K562 (cell line): ENCODE measurements at regions not wholly inside any gene's neighbourhood (a gene's known extent, or its start where the extent isn't known, plus 50 kb on each side); places are given as distances from the start of the nearest gene placed in this dataset.

ENCODE experiments used
- ATAC-seq: fragments of 200-7000 bp; cut with Tn5 transposase; 3 replicates; pipeline ENCODE4 v1.9.1; 2020; ENCODE audit warnings: moderate library complexity
- BruUV-seq: library from RNA; stranded (reverse); fragments of 400-500 nt; replicated peaks from 2 replicates; lab custom pipeline; 2021; lab: Mats Ljungman, UMichigan
- CTCF ChIA-PET: fragments of 300-600 bp; formaldehyde crosslinking; extraction: SDS; loops from one replicate; lab custom pipeline; 2021; ENCODE audit warnings: low intra/inter-chr PET ratio; lab: Yijun Ruan, JAX
- POLR2A ChIA-PET: fragments of 300-600, 350-650 bp; sonication (Branson Sonifier 250); formaldehyde crosslinking; extraction: SDS; loops from one replicate; lab custom pipeline; 2021; ENCODE audit warnings: antibody characterized with exemption, inconsistent platforms; lab: Yijun Ruan, JAX
- DNase-seq, 4 experiments: peaks; one replicate each; pipeline versions ENCODE4 v3.0.0 to v3.0.0-alpha.2; 2011 to 2018; ENCODE audit warnings: low spot score in 3 of 4, mixed read lengths in 3 of 4; ENCODE audit errors: extremely low read depth in 1 of 4
- FAIRE-seq: peaks from 2 replicates; lab custom pipeline; 2011; peaks lifted over from hg19 to GRCh38; lab: Jason Lieb, UNC
- H2AFZ ChIP-seq: 2 replicates; pipeline ENCODE4 v1.6.0; 2011; ENCODE audit warnings: low read depth, low read length, control low read depth, inconsistent platforms
- H3K27ac ChIP-seq: fragments of 200-600 bp; 3 replicates; pipeline ENCODE4 v1.8.0; 2011; ENCODE audit warnings: low read depth, mild to moderate bottlenecking, control low read depth, inconsistent platforms, low read length, moderate library complexity, mixed read lengths; ENCODE audit errors: extremely low read depth
- H3K27me3 ChIP-seq, 2 experiments: fragments of 300-600 bp in 1 of 2; 2 replicates in 1 of 2; 3 replicates in 1 of 2; pipeline versions ENCODE4 v1.6.0 to v1.8.0; 2011; ENCODE audit warnings: inconsistent platforms in 2 of 2, low read length in 2 of 2, mild to moderate bottlenecking in 1 of 2, mixed read lengths in 1 of 2, moderate library complexity in 1 of 2; ENCODE audit not compliant: control insufficient read depth in 2 of 2, insufficient read depth in 2 of 2
- H3K36me3 ChIP-seq: fragments of 300-600 bp; 3 replicates; pipeline ENCODE4 v1.8.0; 2011; ENCODE audit warnings: mild to moderate bottlenecking, low read length, inconsistent platforms; ENCODE audit not compliant: control insufficient read depth, insufficient read depth
- H3K4me1 ChIP-seq, 2 experiments: fragments of 200-600 bp in 1 of 2; replicated peaks in 1 of 2; 2 replicates in 1 of 2; 3 replicates in 1 of 2; pipeline versions ENCODE4 v1.5.1 to v1.8.0; 2011; ENCODE audit warnings: inconsistent platforms in 2 of 2, low read length in 2 of 2, mild to moderate bottlenecking in 1 of 2, mixed read lengths in 1 of 2, moderate library complexity in 1 of 2; ENCODE audit not compliant: control insufficient read depth in 2 of 2, insufficient read depth in 2 of 2
- H3K4me2 ChIP-seq: 2 replicates; pipeline ENCODE4 v1.6.1; 2011; ENCODE audit warnings: low read length, control low read depth, inconsistent platforms, mixed read lengths; ENCODE audit not compliant: insufficient read depth
- H3K4me3 ChIP-seq: fragments of 200-600 bp; sonication (generic), shearing (Covaris generic); 2 replicates; pipeline ENCODE4 v1.5.1; 2016; ENCODE audit warnings: control low read depth, inconsistent platforms
- H3K79me2 ChIP-seq: fragments of 200-600 bp; 3 replicates; pipeline ENCODE4 v1.8.0; 2011; ENCODE audit warnings: low read length, inconsistent platforms; ENCODE audit not compliant: control insufficient read depth, insufficient read depth
- H3K9ac ChIP-seq, 2 experiments: 2 replicates each; pipeline versions ENCODE4 v1.6.0 to v1.6.1; 2011; ENCODE audit warnings: low read depth in 2 of 2, low read length in 2 of 2, control low read depth in 1 of 2, inconsistent platforms in 1 of 2, mild to moderate bottlenecking in 1 of 2, mixed read lengths in 1 of 2; ENCODE audit not compliant: insufficient read depth in 1 of 2
- H3K9me1 ChIP-seq: one replicate; pipeline ENCODE4 v1.6.0; 2011; ENCODE audit warnings: inconsistent platforms, mild to moderate bottlenecking, low read length, moderate library complexity; ENCODE audit not compliant: control insufficient read depth, insufficient read depth
- H3K9me3 ChIP-seq: replicated peaks from 2 replicates; pipeline ENCODE4 v1.5.1; 2011; ENCODE audit warnings: low read depth, low read length, inconsistent platforms; ENCODE audit not compliant: control insufficient read depth, insufficient read depth
- H4K20me1 ChIP-seq: replicated peaks from 2 replicates; pipeline ENCODE4 v1.6.1; 2011; ENCODE audit warnings: low read length, inconsistent platforms, mixed read lengths; ENCODE audit not compliant: control insufficient read depth, insufficient read depth
- BCL6 ChIP-seq: fragments of 250-450 bp; sonication (Bioruptor Pico); IDR thresholded peaks from 2 replicates; pipeline ENCODE4 v1.4.0; 2020
- BHLHE40 ChIP-seq: IDR thresholded peaks from 2 replicates; pipeline ENCODE4 v1.6.1; 2011; ENCODE audit warnings: low read length, improper control_type of control experiment
- HCFC1 ChIP-seq: IDR thresholded peaks from 2 replicates; pipeline ENCODE4 v1.6.1; 2012; ENCODE audit warnings: low read depth, low read length, improper control_type of control experiment
- HDAC3 ChIP-seq: fragments of 450-650 bp; IDR thresholded peaks from 2 replicates; pipeline ENCODE4 v1.6.1; 2018; ENCODE audit warnings: borderline replicate concordance, mild to moderate bottlenecking, moderate library complexity; ENCODE audit not compliant: partially characterized antibody
- HSF4 ChIP-seq: fragments of 250-450 bp; sonication (Bioruptor Pico); IDR thresholded peaks from 2 replicates; pipeline ENCODE4 v2.1.2; 2022; ENCODE audit warnings: mild to moderate bottlenecking, moderate library complexity, borderline replicate concordance
- LARP7 ChIP-seq: fragments of 450-650 bp; IDR thresholded peaks from 2 replicates; pipeline ENCODE4 v1.6.1; 2016
- MAFG ChIP-seq: fragments of 450-650 bp; conservative IDR thresholded peaks from 2 replicates; pipeline ENCODE4 v1.6.1; 2016; ENCODE audit warnings: missing genetic modification characterization, missing compliant biosample characterization
- MYBL2 ChIP-seq, 2 experiments: fragments of 450-650 bp in 1 of 2; sonication (generic) in 1 of 2; formaldehyde crosslinking in 1 of 2; IDR thresholded peaks; 2 replicates each; pipeline versions ENCODE4 v1.6.1 to v1.8.1; 2017 to 2022; ENCODE audit warnings: borderline replicate concordance in 1 of 2, inconsistent platforms in 1 of 2, low read depth in 1 of 2, mild to moderate bottlenecking in 1 of 2, missing genetic modification reagents in 1 of 2, moderate library complexity in 1 of 2
- RNF2 ChIP-seq: sonication (generic); IDR thresholded peaks from 2 replicates; pipeline ENCODE4 v1.6.1; 2016
- SMARCC2 ChIP-seq: fragments of 450-650 bp; IDR thresholded peaks from 2 replicates; pipeline ENCODE4 v1.6.1; 2017; ENCODE audit warnings: antibody characterized with exemption, moderate library complexity, mild to moderate bottlenecking, low read depth
- TAF15 ChIP-seq: fragments of 200-400 bp; formaldehyde crosslinking; IDR thresholded peaks from 2 replicates; pipeline ENCODE4 v1.6.1; 2017; ENCODE audit warnings: mild to moderate bottlenecking, low read depth, low read length, moderate library complexity
- ZBTB11 ChIP-seq, 3 experiments: fragments of 200-800 bp in 1 of 3; fragments of 250-450 bp in 1 of 3; fragments of 450-650 bp in 1 of 3; sonication (Bioruptor Pico) in 1 of 3; sonication (Bioruptor generic) in 1 of 3; formaldehyde crosslinking in 1 of 3; IDR thresholded peaks; 2 replicates each; pipeline versions ENCODE4 v1.6.1 to v1.8.0; 2016 to 2022; ENCODE audit warnings: mild to moderate bottlenecking in 2 of 3, missing genetic modification characterization in 2 of 3, missing compliant biosample characterization in 1 of 3, moderate library complexity in 1 of 3
- ZBTB9 ChIP-seq: fragments of 450-650 bp; formaldehyde crosslinking; IDR thresholded peaks from 2 replicates; pipeline ENCODE4 v1.4.0; 2020; ENCODE audit warnings: mild to moderate bottlenecking, moderate library complexity
- ZNF134 ChIP-seq: fragments of 250-450 bp; sonication (Bioruptor Pico); conservative IDR thresholded peaks from 2 replicates; pipeline ENCODE4 v1.4.0; 2020
- ZNF212 ChIP-seq: fragments of 450-650 bp; formaldehyde crosslinking; IDR thresholded peaks from 2 replicates; pipeline ENCODE4 v1.4.0; 2020; ENCODE audit warnings: mild to moderate bottlenecking
- ZNF408 ChIP-seq: fragments of 250-450 bp; sonication (Bioruptor Pico); IDR thresholded peaks from 2 replicates; pipeline ENCODE4 v1.4.0; 2020; ENCODE audit warnings: low read depth, mild to moderate bottlenecking, moderate library complexity
- ZNF507 ChIP-seq: conservative IDR thresholded peaks from 2 replicates; pipeline ENCODE4 v1.6.1; 2017; ENCODE audit warnings: missing genetic modification characterization, missing compliant biosample characterization
- ZNF75A ChIP-seq: fragments of 450-650 bp; formaldehyde crosslinking; IDR thresholded peaks from 2 replicates; pipeline ENCODE4 v1.4.0; 2020; ENCODE audit warnings: mild to moderate bottlenecking
- WGBS: fragments of 100-300 bp; shearing (Covaris generic); methylation state at CpG from one replicate; pipeline ENCODE4 v1.1.6; 2016; ENCODE audit warnings: low coverage, mixed read lengths; ENCODE audit not compliant: insufficient coverage; ENCODE audit errors: missing lambda C conversion rate; 5-methylcytosine and 5-hydroxymethylcytosine counted together
- in situ Hi-C: fragments of 300-500 bp; cut with MboI; formaldehyde crosslinking; loops from 4 replicates; pipeline ENCODE4 v1.15.0; 2018; ENCODE audit warnings: inconsistent platforms, mixed read lengths
- intact Hi-C: fragments of 100-400 bp; cut with micrococcal nuclease; formaldehyde crosslinking; loops from 2 replicates; pipeline ENCODE4 v1.14.2; 2022

GRCh38 chr5:142215915-142216681, 107.5 kb downstream of the NDFIP1 start:
- DNase-seq (no peak), FAIRE-seq (no peak), ATAC-seq (no peak; the same call in 2 of the 3 replicates)
- Histone ChIP-seq H3K27me3 (peaks cover 20 to 40% of the 10 kb centered on the region in 2 experiments; a peak in 4 of 5 replicates), H3K79me2 (no peaks in the 10 kb centered on the region), H2AFZ (no peak overlapping the region), H3K9me1 (peaks cover 3% of the 10 kb centered on the region), H3K27ac (no peak overlapping the region), H3K4me2 (no peak overlapping the region), H3K4me3 (no peak overlapping the region), H3K9me3 (no peaks in the 10 kb centered on the region), H3K36me3 (no peaks in the 10 kb centered on the region), H3K9ac (no peak overlapping the region), H3K4me1 (no peaks in the 10 kb centered on the region), H4K20me1 (no peaks in the 10 kb centered on the region)
- in situ Hi-C loops (no loop called here), intact Hi-C loops (no loop called here)
- 9% methylated on average over 14 of the region's 14 CpGs for WGBS
- no peak for TF ChIP-seq ZBTB11 (CRISPR knock-in tag; IDR thresholded peaks at IDR 0.05)
- TF ChIP-seq BHLHE40: no peak
- no peak for TF ChIP-seq ZNF408 (CRISPR knock-in tag)
- TF ChIP-seq ZNF507 (tag): no peak
- TF ChIP-seq HCFC1: no peak
- TF ChIP-seq MYBL2 (IDR thresholded peaks at IDR 0.05; ENCODE audit: low read depth): no peak
- no peak for TF ChIP-seq MYBL2 (CRISPR knock-in tag; IDR thresholded peaks at IDR 0.05; ENCODE audit: borderline replicate concordance)
- TF ChIP-seq HDAC3: no peak
- TF ChIP-seq ZNF134: no peak
- TF ChIP-seq LARP7: no peak
- TF ChIP-seq BCL6 (CRISPR knock-in tag): no peak
- no peak for TF ChIP-seq TAF15
- TF ChIP-seq MAFG: no peak
- TF ChIP-seq ZNF75A (CRISPR knock-in tag): no peak
- no peak for TF ChIP-seq ZBTB9 (CRISPR knock-in tag)
- no peak for TF ChIP-seq SMARCC2
- no peak for TF ChIP-seq ZNF212 (CRISPR knock-in tag)
- TF ChIP-seq HSF4 (CRISPR knock-in tag): no peak
- TF ChIP-seq RNF2: no peak
- no TSS peak for BruUV-seq
- POLR2A ChIA-PET: no interaction called here
- CTCF ChIA-PET: no interaction called here
